Epithelial cell of proximal tubule (primary cell): ENCODE measurements at regions not wholly inside any gene's neighbourhood (a gene's known extent, or its start where the extent isn't known, plus 50 kb on each side); places are given as distances from the start of the nearest gene placed in this dataset.

Experiments
- DNase-seq: peaks from one replicate; pipeline ENCODE4 v3.0.0-alpha.2; 2011; ENCODE audit warnings: low read depth
- H3K4me3 ChIP-seq: 2 replicates; pipeline ENCODE4 v1.5.1; 2011; ENCODE audit warnings: low read depth, mild to moderate bottlenecking, low read length
- CTCF ChIP-seq: conservative IDR thresholded peaks from 2 replicates; pipeline ENCODE4 v1.5.1; 2012; ENCODE audit warnings: low read depth, mild to moderate bottlenecking, low read length

DNA sequence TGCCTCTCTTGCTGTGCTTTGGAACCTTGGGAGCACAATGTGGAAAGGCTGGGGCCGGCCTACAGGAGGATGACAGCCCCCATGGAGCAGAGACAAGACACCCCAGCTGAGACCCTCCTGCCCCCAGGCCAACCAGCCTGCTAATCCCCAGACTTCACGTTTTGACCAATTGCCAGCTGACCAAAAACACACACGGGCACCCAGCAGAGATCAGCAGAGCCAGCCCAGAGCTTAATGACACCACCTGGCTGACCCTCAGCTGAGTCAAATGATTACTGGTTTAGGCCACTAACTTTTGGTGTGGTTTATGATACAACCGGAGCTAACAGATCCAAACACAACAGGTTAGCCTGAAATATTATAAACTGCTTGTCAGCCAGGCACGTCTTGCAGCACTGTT is 111.2 kb upstream of the KIF5B start:
- DNase-seq = no peak
- no peak overlapping the region for H3K4me3 ChIP-seq
- no peak for TF ChIP-seq CTCF

DNA sequence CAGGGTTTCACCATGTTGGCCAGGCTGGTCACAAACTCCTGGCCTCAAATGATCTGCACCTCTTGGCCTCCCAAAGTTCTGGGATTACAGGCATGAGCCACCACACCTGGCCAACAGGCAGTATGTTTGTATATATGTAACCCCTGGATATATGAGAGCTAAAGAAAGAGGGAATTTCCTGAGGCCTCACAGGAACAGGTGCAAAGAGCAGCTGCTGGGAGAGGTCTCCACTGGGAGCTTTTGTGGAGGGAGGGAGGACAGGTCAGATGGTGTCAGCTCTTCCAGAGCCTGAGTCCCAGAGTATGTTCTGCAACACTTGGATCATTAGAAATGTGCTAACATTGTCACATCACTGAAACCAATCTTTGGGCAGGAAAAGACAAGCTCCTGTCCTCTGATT is 110.1 kb upstream of the KIF5B start:
- TF ChIP-seq CTCF = no peak
- H3K4me3 ChIP-seq = no peak overlapping the region
- no peak for DNase-seq

DNA sequence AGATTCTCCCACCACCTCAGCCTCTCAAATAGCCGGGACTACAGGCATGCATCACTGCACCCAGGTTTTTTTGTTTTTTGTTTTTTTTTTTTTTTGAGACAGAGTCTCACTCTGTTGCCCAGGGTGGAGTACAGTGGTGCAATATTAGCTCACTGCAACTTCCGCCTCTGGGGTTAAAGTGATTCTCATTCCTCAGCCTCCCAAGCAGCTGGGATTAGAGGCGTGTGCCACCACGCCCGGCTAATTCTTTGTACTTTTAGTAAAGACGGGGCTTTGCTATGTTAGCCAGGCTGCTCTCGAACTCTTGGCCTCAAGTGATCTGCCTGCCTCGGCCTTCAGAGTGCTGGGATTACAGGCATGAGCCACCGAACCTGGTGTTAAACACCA is 107.5 kb upstream of the KIF5B start:
- no peak for TF ChIP-seq CTCF
- no peak overlapping the region for H3K4me3 ChIP-seq

DNA sequence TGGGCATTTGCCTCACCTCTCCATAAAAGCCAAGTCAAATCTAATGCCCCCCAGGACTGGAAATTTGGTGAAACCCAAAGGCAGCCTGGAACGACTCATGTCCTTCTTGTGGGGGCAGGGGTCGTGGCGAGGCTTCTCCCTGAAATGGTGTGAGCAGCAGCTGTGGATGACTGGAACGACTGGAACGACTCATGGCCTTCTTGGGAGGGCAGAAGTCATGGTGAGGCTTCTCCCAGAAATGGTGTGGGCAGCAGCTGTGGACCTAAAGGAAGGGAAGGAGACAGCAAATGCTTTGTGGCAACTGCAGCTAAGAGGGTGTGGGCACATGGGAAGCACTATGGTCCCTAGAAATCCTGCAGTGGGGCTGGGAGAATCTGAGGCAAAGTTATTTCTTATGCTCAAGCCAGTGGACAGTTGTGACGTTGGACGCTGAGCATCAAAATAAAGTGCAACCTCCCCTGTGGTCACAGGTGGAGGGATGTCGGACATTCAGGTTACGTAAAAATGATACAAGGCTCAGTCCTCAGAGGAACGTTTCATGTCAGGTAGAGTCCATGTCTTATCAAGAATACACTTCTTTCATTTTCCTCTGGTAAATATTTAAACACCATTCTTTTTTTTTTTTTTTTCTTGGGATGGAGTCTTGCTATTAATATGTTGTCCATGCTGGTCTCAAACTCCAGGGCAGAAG is 107.0 kb upstream of the KIF5B start:
- no peak for DNase-seq
- no peak overlapping the region for H3K4me3 ChIP-seq
- no peak for TF ChIP-seq CTCF

More for the DNA sequence above, 107.5 kb upstream of the KIF5B start:
- no peak for DNase-seq

DNA sequence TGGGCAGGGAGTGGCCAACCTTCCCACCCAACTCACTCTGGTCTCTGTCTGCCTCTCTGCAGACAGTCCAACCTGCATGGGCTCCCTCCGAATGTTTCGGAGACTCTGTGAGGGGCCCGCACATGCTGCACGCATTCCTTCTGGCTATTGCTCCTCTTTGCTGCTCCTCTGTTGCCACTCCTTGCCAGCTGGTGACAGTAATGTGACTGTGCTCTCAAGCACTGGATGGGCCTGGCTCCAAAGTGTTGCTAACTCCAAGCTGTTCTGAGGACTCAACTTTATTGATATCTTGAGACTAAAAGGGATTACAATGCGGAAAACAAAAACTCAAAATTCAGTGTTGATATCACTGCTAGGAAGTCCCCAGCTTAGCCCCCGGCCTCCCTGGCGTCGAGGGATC is 105.4 kb upstream of the KIF5B start:
- no peak for DNase-seq
- no peak for TF ChIP-seq CTCF
- no peak overlapping the region for H3K4me3 ChIP-seq

DNA sequence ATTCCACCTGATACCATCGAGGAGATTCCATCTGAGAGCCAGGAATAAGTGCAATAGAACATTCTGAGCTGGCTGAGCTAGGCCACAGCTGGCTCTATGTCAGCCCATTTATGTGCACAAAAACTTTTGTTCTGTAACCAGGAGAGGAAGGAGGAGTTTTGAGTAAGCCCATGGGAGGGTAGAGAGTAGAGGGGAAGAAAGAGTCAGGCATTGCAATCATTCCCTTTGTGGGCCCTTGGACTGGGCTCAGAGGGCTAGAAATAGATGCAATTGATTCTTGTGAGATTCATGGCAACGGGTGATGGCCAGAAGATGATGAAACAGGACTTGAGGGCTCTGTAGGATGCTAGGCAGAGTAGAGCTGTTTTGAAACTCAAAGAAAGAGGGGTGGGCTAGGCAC is 104.6 kb upstream of the KIF5B start:
- TF ChIP-seq CTCF = no peak
- H3K4me3 ChIP-seq = no peak overlapping the region
- DNase-seq = no peak

GRCh38 chr10:32159264-32159663 is 103.0 kb upstream of the KIF5B start:
- DNase-seq = no peak
- no peak overlapping the region for H3K4me3 ChIP-seq
- no peak for TF ChIP-seq CTCF
